GM10248 (cell line): ENCODE measurements at regions not wholly inside any gene's neighbourhood (a gene's known extent, or its start where the extent isn't known, plus 50 kb on each side); places are given as distances from the start of the nearest gene placed in this dataset.

Source experiments
- CTCF ChIA-PET: fragments of 300-600 bp; sonication (Branson Sonifier 250); formaldehyde crosslinking; extraction: SDS; loops from one replicate; lab custom pipeline; 2021; ENCODE audit warnings: antibody characterized with exemption; lab: Yijun Ruan, JAX
- POLR2A ChIA-PET: fragments of 350-650 bp; sonication (Branson Sonifier 250); formaldehyde crosslinking; extraction: SDS; loops from one replicate; lab custom pipeline; 2020; ENCODE audit warnings: antibody characterized with exemption; lab: Yijun Ruan, JAX
- DNase-seq: peaks from one replicate; pipeline ENCODE4 v3.0.0; 2012; ENCODE audit errors: extremely low spot score
- TF ChIP-seq, protein P1 (sequence below): IDR thresholded peaks from 2 replicates; pipeline ENCODE4 v1.5.1; 2012; ENCODE audit warnings: mild to moderate bottlenecking, low read depth; ENCODE audit errors: extremely low read depth, missing control alignments, control extremely low read depth

DNA sequence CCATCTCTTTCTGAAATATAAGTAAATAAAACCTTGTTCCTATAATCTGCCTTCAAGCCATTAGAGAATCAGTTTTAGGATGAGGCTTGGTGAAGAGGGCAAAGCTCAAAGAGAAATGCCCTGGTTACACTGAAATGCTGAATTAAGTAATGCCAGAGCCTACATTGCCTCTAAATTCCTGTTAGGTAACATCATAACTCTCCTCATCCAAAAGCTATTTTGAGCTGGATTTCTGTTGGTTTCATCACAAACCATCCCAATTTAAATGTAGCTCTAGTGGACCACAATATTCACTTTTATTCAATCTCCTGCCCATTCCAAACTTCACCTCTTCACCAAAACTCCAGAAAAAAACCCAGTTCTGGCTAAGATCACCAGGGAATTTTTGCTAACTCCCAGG lies 1319.7 kb upstream of the TENM3 start:
- ChIA-PET POLR2A (no interaction called here), CTCF (interaction anchor here (1.1 kb wide), 1 partner anchor 13 kb away, joined by 3 read pairs; no protein-coding TSS in a partner anchor)
- TF ChIP-seq, protein P1, sequence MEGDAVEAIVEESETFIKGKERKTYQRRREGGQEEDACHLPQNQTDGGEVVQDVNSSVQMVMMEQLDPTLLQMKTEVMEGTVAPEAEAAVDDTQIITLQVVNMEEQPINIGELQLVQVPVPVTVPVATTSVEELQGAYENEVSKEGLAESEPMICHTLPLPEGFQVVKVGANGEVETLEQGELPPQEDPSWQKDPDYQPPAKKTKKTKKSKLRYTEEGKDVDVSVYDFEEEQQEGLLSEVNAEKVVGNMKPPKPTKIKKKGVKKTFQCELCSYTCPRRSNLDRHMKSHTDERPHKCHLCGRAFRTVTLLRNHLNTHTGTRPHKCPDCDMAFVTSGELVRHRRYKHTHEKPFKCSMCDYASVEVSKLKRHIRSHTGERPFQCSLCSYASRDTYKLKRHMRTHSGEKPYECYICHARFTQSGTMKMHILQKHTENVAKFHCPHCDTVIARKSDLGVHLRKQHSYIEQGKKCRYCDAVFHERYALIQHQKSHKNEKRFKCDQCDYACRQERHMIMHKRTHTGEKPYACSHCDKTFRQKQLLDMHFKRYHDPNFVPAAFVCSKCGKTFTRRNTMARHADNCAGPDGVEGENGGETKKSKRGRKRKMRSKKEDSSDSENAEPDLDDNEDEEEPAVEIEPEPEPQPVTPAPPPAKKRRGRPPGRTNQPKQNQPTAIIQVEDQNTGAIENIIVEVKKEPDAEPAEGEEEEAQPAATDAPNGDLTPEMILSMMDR, result no peak
- DNase-seq, result no peak

DNA sequence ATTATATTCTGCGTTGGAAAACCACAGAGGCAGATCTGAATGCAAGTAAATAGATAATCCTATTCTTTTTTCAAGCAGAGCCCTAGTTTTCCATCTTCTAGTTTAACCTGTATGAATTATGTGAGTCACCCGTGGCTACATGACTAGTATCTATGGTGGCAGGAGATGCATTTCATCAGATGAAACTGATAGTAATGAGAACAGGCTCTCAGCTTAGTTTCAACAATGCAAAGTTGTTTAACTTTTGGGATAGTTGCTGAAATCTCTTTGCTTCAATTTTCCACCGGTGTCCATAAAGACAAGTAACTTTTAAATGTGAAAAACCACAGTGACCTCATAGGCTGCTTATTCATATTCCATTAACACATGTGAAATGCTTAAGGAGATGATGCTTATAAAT lies 1317.4 kb upstream of the TENM3 start:
- TF ChIP-seq, protein P1, result no peak
- POLR2A ChIA-PET, result no interaction called here
- CTCF ChIA-PET, result interaction anchor here (1.6 kb wide), 1 partner anchor 12 kb away, joined by 4 read pairs; no protein-coding TSS in a partner anchor
- no peak for DNase-seq

DNA sequence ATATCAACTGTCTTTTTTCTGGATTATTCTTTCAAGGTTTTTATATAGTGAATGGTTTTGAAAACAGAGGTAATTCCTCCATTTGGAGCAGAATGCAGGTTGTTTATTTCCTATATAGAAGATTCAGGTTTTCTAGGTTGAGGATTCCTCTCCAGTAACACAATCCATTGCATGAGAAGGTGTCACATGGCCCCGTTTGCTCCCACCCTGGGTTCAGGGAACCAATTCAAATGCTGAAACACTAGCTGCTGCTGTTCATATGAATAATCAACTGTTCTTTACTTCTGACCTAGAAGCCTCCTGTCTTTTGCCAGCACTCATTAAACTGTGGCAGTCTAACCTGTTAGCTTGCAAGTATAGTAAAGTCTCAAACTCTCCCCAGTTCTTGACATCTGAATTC lies 1316.9 kb upstream of the TENM3 start:
- TF ChIP-seq, protein P1, result no peak
- POLR2A ChIA-PET, result no interaction called here
- CTCF ChIA-PET, result interaction anchor here (1.1 to 1.6 kb wide), 2 partner anchors 12 to 16 kb away, joined by 3 to 4 read pairs; no protein-coding TSS in a partner anchor
- DNase-seq, result no peak

GRCh38 chr4:180932370-180933001 lies 1310.7 kb upstream of the TENM3 start:
- TF ChIP-seq, protein P1, result no peak
- DNase-seq, result no peak
- ChIA-PET POLR2A (no interaction called here), CTCF (interaction anchor here (1.4 kb wide), 1 partner anchor 10 kb away, joined by 4 read pairs; no protein-coding TSS in a partner anchor)

GRCh38 chr4:180937083-180937482 lies 1306.1 kb upstream of the TENM3 start:
- ChIA-PET POLR2A (no interaction called here), CTCF (interaction anchor here (1.4 to 1.8 kb wide), 3 partner anchors 10 to 27 kb away, joined by 4 to 5 read pairs (median 4); no protein-coding TSS in a partner anchor)
- TF ChIP-seq, protein P1, result no peak
- no peak for DNase-seq

- POLR2A ChIA-PET, result no interaction called here
- CTCF ChIA-PET, result no interaction called here
- TF ChIP-seq, protein P1, result no peak
- no peak for DNase-seq
Measured at GRCh38 chr4:180940680-180941079, 1302.5 kb upstream of the TENM3 start.
